Psoas muscle (tissue), 7 donors: ENCODE measurements at regions not wholly inside any gene's neighbourhood (a gene's known extent, or its start where the extent isn't known, plus 50 kb on each side); places are given as distances from the start of the nearest gene placed in this dataset.

Source experiments
- ATAC-seq, 4 donors: fragments of 200-7000 bp; cut with Tn5 transposase; one replicate each; pipeline ENCODE4 v1.9.1; 2020; ENCODE audit warnings: moderate library complexity in 3 of 4, mild to moderate bottlenecking in 2 of 4
- DNase-seq, 2 donors: peaks; one replicate each; pipeline ENCODE4 v3.0.0-alpha.2; 2020
- H3K27ac ChIP-seq: fragments of 200-600 bp; one replicate; pipeline ENCODE4 v1.8.0; 2022
- H3K27me3 ChIP-seq, 3 donors: fragments of 200-600 bp in 1 of 3; one replicate each; pipeline versions ENCODE4 v1.6.1 to v1.8.0; 2013 to 2022; ENCODE audit warnings: low read length in 2 of 3, mild to moderate bottlenecking in 2 of 3, moderate library complexity in 1 of 3; ENCODE audit not compliant: insufficient read depth in 3 of 3
- H3K36me3 ChIP-seq, 2 donors: fragments of 200-600 bp in 1 of 2; one replicate each; pipeline versions ENCODE4 v1.6.1 to v1.8.0; 2013 to 2022; ENCODE audit warnings: low read depth in 1 of 2, mild to moderate bottlenecking in 1 of 2, moderate library complexity in 1 of 2; ENCODE audit not compliant: insufficient read depth in 1 of 2
- H3K4me1 ChIP-seq: fragments of 200-600 bp; one replicate; pipeline ENCODE4 v1.8.0; 2022
- H3K4me3 ChIP-seq: fragments of 200-600 bp; one replicate; pipeline ENCODE4 v1.8.0; 2022; ENCODE audit warnings: mild to moderate bottlenecking
- H3K9me3 ChIP-seq: fragments of 200-600 bp; one replicate; pipeline ENCODE4 v1.8.0; 2022
- CTCF ChIP-seq: fragments of 200-600 bp; IDR thresholded peaks from one replicate; pipeline ENCODE4 v1.8.0; 2022; ENCODE audit warnings: antibody characterized with exemption
- WGBS, 3 donors: extraction: QIAGEN DNeasy Blood & Tissue Kit; methylation state at CpG; one replicate each; pipeline versions ENCODE4 v1.1.6 to v1.1.7; 2013; 5-methylcytosine and 5-hydroxymethylcytosine counted together
- intact Hi-C, 2 donors: fragments of 100-400 bp; cut with DNase I; formaldehyde crosslinking; loops; one replicate each; pipeline versions ENCODE4 v1.11.0 to v1.14.2; 2022
- donor health status: healthy with polysubstance abuse.
- donor health status: DM: no; HTN: no; CAD: no; lungs with moderate emphysema.
- donor health status: Bipolar disorder and iron deficiency.
- donor health status: healthy.
- donor health status: DM: yes; HTN: yes; CAD: no.
- donor health status: DM: no; HTN: no; CAD: no.
- donor health status: DM: yes; HTN: yes; CAD: no.

- Histone ChIP-seq H3K36me3 (no peaks in the 10 kb centered on the region), H3K27ac (no peak overlapping the region), H3K9me3 (no peaks in the 10 kb centered on the region), H3K27me3 (no peaks in the 10 kb centered on the region), H3K4me3 (no peak overlapping the region), H3K4me1 (no peaks in the 10 kb centered on the region)
- intact Hi-C loops, result no loop called here
- ATAC-seq, result no peak
- no peak for DNase-seq
- no peak for TF ChIP-seq CTCF
Measured at GRCh38 chr3:80036176-80036575, 268.4 kb upstream of the ROBO1 start.

GRCh38 chr3:80035021-80035420, 267.2 kb upstream of the ROBO1 start:
- H3K27me3 ChIP-seq, result no peaks in the 10 kb centered on the region
- H3K27ac ChIP-seq, result no peak overlapping the region
- ATAC-seq, result no peak
- no peak for DNase-seq
- TF ChIP-seq CTCF, result no peak
- WGBS, 3 donors, result 84 to 86% (median 86%) methylated on average over 7 of the region's 7 CpGs
- H3K36me3 ChIP-seq, result no peaks in the 10 kb centered on the region
- H3K4me1 ChIP-seq, result no peaks in the 10 kb centered on the region
- intact Hi-C loops, result no loop called here
- no peak overlapping the region for H3K4me3 ChIP-seq
- H3K9me3 ChIP-seq, result no peaks in the 10 kb centered on the region

GRCh38 chr3:80023010-80023409, 255.2 kb upstream of the ROBO1 start:
- DNase-seq, result no peak
- no peak overlapping the region for H3K27ac ChIP-seq
- H3K4me1 ChIP-seq, result no peaks in the 10 kb centered on the region
- H3K36me3 ChIP-seq, result no peaks in the 10 kb centered on the region
- 78 to 79% (median 79%) methylated on average over 2 of the region's 2 CpGs for WGBS, 3 donors
- no peak for TF ChIP-seq CTCF
- ATAC-seq, result no peak
- H3K9me3 ChIP-seq, result no peaks in the 10 kb centered on the region
- H3K4me3 ChIP-seq, result no peak overlapping the region
- intact Hi-C loops, result no loop called here
- H3K27me3 ChIP-seq, result no peaks in the 10 kb centered on the region

GRCh38 chr3:80018375-80018774, 250.6 kb upstream of the ROBO1 start:
- TF ChIP-seq CTCF, result no peak
- H3K9me3 ChIP-seq, result no peaks in the 10 kb centered on the region
- ATAC-seq (no peak), DNase-seq (no peak)
- no peak overlapping the region for H3K27ac ChIP-seq
- intact Hi-C loops, result no loop called here
- H3K4me3 ChIP-seq, result no peak overlapping the region
- H3K27me3 ChIP-seq, result no peaks in the 10 kb centered on the region
- H3K4me1 ChIP-seq, result no peaks in the 10 kb centered on the region
- no peaks in the 10 kb centered on the region for H3K36me3 ChIP-seq

- no peaks in the 10 kb centered on the region for H3K4me1 ChIP-seq
- WGBS, 3 donors, result 95 to 96% (median 95%) methylated on average over 2 of the region's 2 CpGs
- no peak for TF ChIP-seq CTCF
- H3K36me3 ChIP-seq, result no peaks in the 10 kb centered on the region
- no peak for DNase-seq
- intact Hi-C loops, result no loop called here
- no peaks in the 10 kb centered on the region for H3K27me3 ChIP-seq
- no peak overlapping the region for H3K4me3 ChIP-seq
- no peaks in the 10 kb centered on the region for H3K9me3 ChIP-seq
- H3K27ac ChIP-seq, result no peak overlapping the region
- no peak for ATAC-seq
Measured at GRCh38 chr3:80017369-80017768, 249.6 kb upstream of the ROBO1 start.
